ENCODE measurements at regions not wholly inside any gene's neighbourhood (a gene's known extent, or its start where the extent isn't known, plus 50 kb on each side); places are given as distances from the start of the nearest gene placed in this dataset.

- no peak for TF ChIP-seq CTCF (IDR thresholded peaks at IDR 0.05; ENCODE audit: unreplicated experiment)
- Mint-ChIP-seq H3K9me3 (ENCODE audit: low read depth, unreplicated experiment) (peaks cover 3% of the 10 kb centered on the region), H3K4me3 (ENCODE audit: low read depth, unreplicated experiment) (no peak overlapping the region), H3K27me3 (ENCODE audit: unreplicated experiment) (no peaks in the 10 kb centered on the region), H3K27ac (ENCODE audit: unreplicated experiment) (no peak overlapping the region), H3K36me3 (ENCODE audit: insufficient read depth, unreplicated experiment) (no peaks in the 10 kb centered on the region), H3K4me1 (ENCODE audit: low read depth, unreplicated experiment) (no peaks in the 10 kb centered on the region)
- no peak for DNase-seq
- CTCF ChIA-PET, result no interaction called here
- BruUV-seq (replicated peaks), result no TSS peak
- intact Hi-C loops (cut with micrococcal nuclease; ENCODE audit: unreplicated experiment), result no loop called here
Measured at GRCh38 chr3:95994338-95994737, 820.1 kb upstream of the EPHA6 start.

DNA sequence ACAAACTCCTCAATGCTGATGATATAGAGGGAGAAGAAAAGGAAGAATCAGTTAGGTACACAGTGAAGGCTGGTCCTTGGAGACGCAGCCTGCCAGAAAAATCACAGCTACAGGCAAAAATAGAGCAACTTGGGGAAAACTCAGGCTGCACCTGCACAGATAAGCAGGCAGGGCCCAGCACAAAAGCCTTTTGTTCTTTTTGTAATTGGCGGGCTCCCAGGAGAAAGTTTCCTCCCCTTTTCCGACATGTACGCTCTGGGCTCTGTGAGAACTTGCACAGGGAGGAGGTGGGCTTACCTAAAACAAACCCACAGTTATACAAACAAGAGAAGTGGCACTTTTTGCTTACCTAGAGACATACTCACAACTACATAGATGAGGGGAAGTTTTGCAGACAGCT, 813.4 kb upstream of the EPHA6 start:
- no peaks in the 10 kb centered on the region for H3K27me3 Mint-ChIP-seq (ENCODE audit: unreplicated experiment)
- no TSS peak for BruUV-seq (replicated peaks)
- peak; percentile 60 for DNase-seq
- CTCF ChIA-PET, result no interaction called here
- H3K36me3 Mint-ChIP-seq (ENCODE audit: insufficient read depth, unreplicated experiment), result no peaks in the 10 kb centered on the region
- TF ChIP-seq CTCF (IDR thresholded peaks at IDR 0.05; ENCODE audit: unreplicated experiment), result no peak
- intact Hi-C loops (cut with micrococcal nuclease; ENCODE audit: unreplicated experiment), result no loop called here
- peaks cover 10% of the 10 kb centered on the region for H3K4me1 Mint-ChIP-seq (ENCODE audit: low read depth, unreplicated experiment)
- H3K4me3 Mint-ChIP-seq (ENCODE audit: low read depth, unreplicated experiment), result no peak overlapping the region
- no peak overlapping the region for H3K27ac Mint-ChIP-seq (ENCODE audit: unreplicated experiment)
- peaks cover 6% of the 10 kb centered on the region for H3K9me3 Mint-ChIP-seq (ENCODE audit: low read depth, unreplicated experiment)

GRCh38 chr3:96007650-96008195, 806.7 kb upstream of the EPHA6 start:
- no peak for DNase-seq
- Mint-ChIP-seq H3K9me3 (ENCODE audit: low read depth, unreplicated experiment) (no peaks in the 10 kb centered on the region), H3K27me3 (ENCODE audit: unreplicated experiment) (no peaks in the 10 kb centered on the region), H3K4me3 (ENCODE audit: low read depth, unreplicated experiment) (no peak overlapping the region), H3K27ac (ENCODE audit: unreplicated experiment) (no peak overlapping the region), H3K4me1 (ENCODE audit: low read depth, unreplicated experiment) (no peaks in the 10 kb centered on the region), H3K36me3 (ENCODE audit: insufficient read depth, unreplicated experiment) (no peaks in the 10 kb centered on the region)
- no peak for TF ChIP-seq CTCF (IDR thresholded peaks at IDR 0.05; ENCODE audit: unreplicated experiment)
- CTCF ChIA-PET, result no interaction called here
- BruUV-seq (replicated peaks), result no TSS peak
- intact Hi-C loops (cut with micrococcal nuclease; ENCODE audit: unreplicated experiment), result no loop called here

DNA sequence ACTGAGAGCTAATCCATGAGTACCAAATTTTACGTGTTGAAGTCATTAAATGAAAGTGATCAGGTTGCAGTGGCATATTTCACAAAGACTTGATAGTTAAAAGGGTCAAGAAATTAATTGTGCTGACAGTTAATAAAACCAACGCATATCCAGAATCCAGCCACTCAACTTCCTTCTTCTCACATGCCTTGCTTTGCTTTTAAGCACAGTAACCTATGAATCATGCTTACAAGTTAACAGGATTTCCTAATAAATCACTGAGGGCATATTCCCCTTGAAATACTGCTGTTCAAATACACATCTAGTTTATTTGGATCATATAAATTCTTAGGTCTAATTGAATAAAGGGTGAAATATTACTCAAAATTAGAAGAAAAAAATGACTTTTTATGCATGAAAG, 801.5 kb upstream of the EPHA6 start:
- no peaks in the 10 kb centered on the region for H3K27me3 Mint-ChIP-seq (ENCODE audit: unreplicated experiment)
- no TSS peak for BruUV-seq (replicated peaks)
- H3K9me3 Mint-ChIP-seq (ENCODE audit: low read depth, unreplicated experiment), result no peaks in the 10 kb centered on the region
- no peak for TF ChIP-seq CTCF (IDR thresholded peaks at IDR 0.05; ENCODE audit: unreplicated experiment)
- no peaks in the 10 kb centered on the region for H3K4me1 Mint-ChIP-seq (ENCODE audit: low read depth, unreplicated experiment)
- CTCF ChIA-PET, result no interaction called here
- no peak overlapping the region for H3K27ac Mint-ChIP-seq (ENCODE audit: unreplicated experiment)
- intact Hi-C loops (cut with micrococcal nuclease; ENCODE audit: unreplicated experiment), result loop anchor here (5.0 to 10.0 kb wide), 2 partner anchors 1021 to 1148 kb away; no protein-coding TSS in a partner anchor
- H3K4me3 Mint-ChIP-seq (ENCODE audit: low read depth, unreplicated experiment), result no peak overlapping the region
- DNase-seq, result no peak
- no peaks in the 10 kb centered on the region for H3K36me3 Mint-ChIP-seq (ENCODE audit: insufficient read depth, unreplicated experiment)
